Progenitor cell of endocrine pancreas (in vitro differentiated cells): ENCODE measurements at regions not wholly inside any gene's neighbourhood (a gene's known extent, or its start where the extent isn't known, plus 50 kb on each side); places are given as distances from the start of the nearest gene placed in this dataset.

Experiments used
- DNase-seq: peaks from one replicate; pipeline ENCODE4 v3.0.0; 2021; ENCODE audit warnings: low spot score; ENCODE audit not compliant: unreplicated experiment
- H3K27ac Mint-ChIP-seq: 2 replicates; pipeline ENCODE4 v1.8.0; 2021; ENCODE audit warnings: mild to moderate bottlenecking, moderate library complexity, mixed read lengths
- H3K27me3 Mint-ChIP-seq: 2 replicates; pipeline ENCODE4 v1.8.0; 2021; ENCODE audit warnings: mixed read lengths
- H3K36me3 Mint-ChIP-seq: 2 replicates; pipeline ENCODE4 v1.8.0; 2022; ENCODE audit warnings: mixed read lengths; ENCODE audit not compliant: insufficient read depth
- H3K4me1 Mint-ChIP-seq: 2 replicates; pipeline ENCODE4 v1.8.0; 2021; ENCODE audit warnings: low read depth, mixed read lengths
- H3K4me3 Mint-ChIP-seq: 2 replicates; pipeline ENCODE4 v1.8.0; 2021; ENCODE audit warnings: low read depth, mild to moderate bottlenecking, moderate library complexity, mixed read lengths
- H3K9me3 Mint-ChIP-seq: 2 replicates; pipeline ENCODE4 v1.8.0; 2021; ENCODE audit warnings: low read depth, mixed read lengths
- CTCF ChIP-seq: fragments of 200-600 bp; sonication (generic); IDR thresholded peaks from one replicate; pipeline ENCODE4 v1.5.0; 2021; ENCODE audit warnings: antibody characterized with exemption, mild to moderate bottlenecking; ENCODE audit not compliant: unreplicated experiment

GRCh38 chr5:51821697-51822096 is 438.4 kb downstream of the ISL1 start:
- no peak for TF ChIP-seq CTCF
- peaks cover 2% of the 10 kb centered on the region for H3K9me3 Mint-ChIP-seq
- H3K4me3 Mint-ChIP-seq: no peak overlapping the region
- no peak overlapping the region for H3K27ac Mint-ChIP-seq
- no peak for DNase-seq
- no peaks in the 10 kb centered on the region for H3K36me3 Mint-ChIP-seq
- H3K4me1 Mint-ChIP-seq: no peaks in the 10 kb centered on the region
- H3K27me3 Mint-ChIP-seq: no peaks in the 10 kb centered on the region

GRCh38 chr5:51829230-51829629 is 446.0 kb downstream of the ISL1 start:
- TF ChIP-seq CTCF: no peak
- H3K9me3 Mint-ChIP-seq: no peaks in the 10 kb centered on the region
- H3K27ac Mint-ChIP-seq: no peak overlapping the region
- DNase-seq: no peak
- H3K4me3 Mint-ChIP-seq: no peak overlapping the region
- H3K27me3 Mint-ChIP-seq: no peaks in the 10 kb centered on the region
- no peaks in the 10 kb centered on the region for H3K4me1 Mint-ChIP-seq
- no peaks in the 10 kb centered on the region for H3K36me3 Mint-ChIP-seq

GRCh38 chr5:51829691-51830090 is 446.4 kb downstream of the ISL1 start:
- no peaks in the 10 kb centered on the region for H3K9me3 Mint-ChIP-seq

GRCh38 chr5:51832934-51833470 is 449.8 kb downstream of the ISL1 start:
- Mint-ChIP-seq H3K9me3 (no peaks in the 10 kb centered on the region), H3K27me3 (no peaks in the 10 kb centered on the region), H3K36me3 (no peaks in the 10 kb centered on the region), H3K27ac (no peak overlapping the region), H3K4me3 (no peak overlapping the region), H3K4me1 (no peaks in the 10 kb centered on the region)
- no peak for DNase-seq
- no peak for TF ChIP-seq CTCF

More at GRCh38 chr5:51829691-51830090, 446.4 kb downstream of the ISL1 start:
- no peak for TF ChIP-seq CTCF
- DNase-seq: no peak
- H3K4me1 Mint-ChIP-seq: no peaks in the 10 kb centered on the region
- no peak overlapping the region for H3K4me3 Mint-ChIP-seq
- H3K36me3 Mint-ChIP-seq: no peaks in the 10 kb centered on the region
- no peaks in the 10 kb centered on the region for H3K27me3 Mint-ChIP-seq
- H3K27ac Mint-ChIP-seq: no peak overlapping the region

- Mint-ChIP-seq H3K9me3 (peaks cover 8% of the 10 kb centered on the region), H3K36me3 (peaks cover 2% of the 10 kb centered on the region), H3K27me3 (no peaks in the 10 kb centered on the region), H3K4me1 (peaks cover 3% of the 10 kb centered on the region), H3K4me3 (no peak overlapping the region), H3K27ac (no peak overlapping the region)
- no peak for DNase-seq
- TF ChIP-seq CTCF: no peak
These were observed 455.2 kb downstream of the ISL1 start for GRCh38 chr5:51838459-51838858.
